HCT116 (cell line): ENCODE measurements at regions not wholly inside any gene's neighbourhood (a gene's known extent, or its start where the extent isn't known, plus 50 kb on each side); places are given as distances from the start of the nearest gene placed in this dataset.

Experiments used
- CEBPB ChIP-seq: IDR thresholded peaks from 2 replicates; pipeline ENCODE4 v1.6.1; 2012; ENCODE audit warnings: low read depth
- EGR1 ChIP-seq: IDR thresholded peaks from 2 replicates; pipeline ENCODE4 v1.6.1; 2012; ENCODE audit warnings: low read depth
- FOSL1 ChIP-seq: IDR thresholded peaks from 2 replicates; pipeline ENCODE4 v1.6.1; 2012; ENCODE audit warnings: low read depth
- TF ChIP-seq, protein P1 (sequence below), 3 experiments: fragments of 200-600 bp in 1 of 3; sonication (generic) in 1 of 3; IDR thresholded peaks in 2 of 3; conservative IDR thresholded peaks in 1 of 3; 2 replicates each; pipeline ENCODE4 v1.5.1; 2012 to 2017; ENCODE audit warnings: low read depth in 2 of 3, low read length in 2 of 3, antibody characterized with exemption in 1 of 3, borderline replicate concordance in 1 of 3, control low read depth in 1 of 3, mild to moderate bottlenecking in 1 of 3, mixed read lengths in 1 of 3, mixed run types in 1 of 3, moderate library complexity in 1 of 3; ENCODE audit not compliant: insufficient read depth in 1 of 3

DNA sequence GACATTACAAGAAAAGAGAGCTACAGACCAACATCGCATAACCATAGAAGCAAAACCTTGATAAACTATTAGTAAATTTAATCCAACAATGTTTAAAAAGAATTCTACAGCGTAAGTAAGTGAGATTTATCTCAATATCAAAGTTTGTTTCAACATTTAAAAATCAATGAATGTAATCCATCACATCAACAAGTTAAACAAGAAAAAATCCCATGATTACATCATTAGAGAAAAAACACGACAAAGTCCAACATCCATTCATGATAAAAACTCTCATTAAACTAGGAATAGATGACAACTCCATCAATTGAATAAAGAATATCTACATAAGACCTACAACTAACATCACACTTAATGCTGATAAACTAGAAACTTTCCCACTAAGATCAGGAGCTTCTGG lies 239.0 kb upstream of the GGTLC1 start:
- TF ChIP-seq FOSL1 (no peak), CEBPB (no peak), EGR1 (no peak)
- TF ChIP-seq, protein P1, sequence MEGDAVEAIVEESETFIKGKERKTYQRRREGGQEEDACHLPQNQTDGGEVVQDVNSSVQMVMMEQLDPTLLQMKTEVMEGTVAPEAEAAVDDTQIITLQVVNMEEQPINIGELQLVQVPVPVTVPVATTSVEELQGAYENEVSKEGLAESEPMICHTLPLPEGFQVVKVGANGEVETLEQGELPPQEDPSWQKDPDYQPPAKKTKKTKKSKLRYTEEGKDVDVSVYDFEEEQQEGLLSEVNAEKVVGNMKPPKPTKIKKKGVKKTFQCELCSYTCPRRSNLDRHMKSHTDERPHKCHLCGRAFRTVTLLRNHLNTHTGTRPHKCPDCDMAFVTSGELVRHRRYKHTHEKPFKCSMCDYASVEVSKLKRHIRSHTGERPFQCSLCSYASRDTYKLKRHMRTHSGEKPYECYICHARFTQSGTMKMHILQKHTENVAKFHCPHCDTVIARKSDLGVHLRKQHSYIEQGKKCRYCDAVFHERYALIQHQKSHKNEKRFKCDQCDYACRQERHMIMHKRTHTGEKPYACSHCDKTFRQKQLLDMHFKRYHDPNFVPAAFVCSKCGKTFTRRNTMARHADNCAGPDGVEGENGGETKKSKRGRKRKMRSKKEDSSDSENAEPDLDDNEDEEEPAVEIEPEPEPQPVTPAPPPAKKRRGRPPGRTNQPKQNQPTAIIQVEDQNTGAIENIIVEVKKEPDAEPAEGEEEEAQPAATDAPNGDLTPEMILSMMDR (IDR thresholded peaks at IDR 0.05 in 2 of 3, conservative IDR thresholded peaks at IDR 0.05 in 1 of 3; ENCODE audit: borderline replicate concordance in 1 of 3, insufficient read depth in 1 of 3, low read depth in 2 of 3, low read length in 2 of 3): no peak
